ENCODE measurements at regions not wholly inside any gene's neighbourhood (a gene's known extent, or its start where the extent isn't known, plus 50 kb on each side); places are given as distances from the start of the nearest gene placed in this dataset.
"Not testable (repeated sequence)": the region's sequence is repeated elsewhere in the genome, so short reads cannot be mapped to it uniquely, and the experiment has no call there.

- Histone ChIP-seq H3K27me3 (ENCODE audit: control insufficient read depth in 2 of 2, insufficient read depth in 2 of 2, low read length in 2 of 2) (no peaks in the 10 kb centered on the region), H3K4me3 (ENCODE audit: low read length) (no peak overlapping the region), H3K27ac (ENCODE audit: low read depth, low read length) (no peak overlapping the region), H3K4me1 (ENCODE audit: control insufficient read depth in 2 of 2, insufficient read depth in 2 of 2, low read length in 2 of 2) (no peaks in the 10 kb centered on the region), H3K36me3 (ENCODE audit: control insufficient read depth in 2 of 3, insufficient read depth in 3 of 3, low read length in 3 of 3) (no peaks in the 10 kb centered on the region), H3K9me3 (ENCODE audit: control insufficient read depth in 2 of 3, low read length in 3 of 3) (no peaks in the 10 kb centered on the region)
- Mint-ChIP-seq H3K36me3 (no peaks in the 10 kb centered on the region), H3K27me3 (no peaks in the 10 kb centered on the region), H3K9me3 (peaks cover 0 to 3% (median 0%) of the 10 kb centered on the region in 11 donors), H3K4me1 (no peaks in the 10 kb centered on the region), H3K4me3 (no peak overlapping the region), H3K27ac (no peak overlapping the region)
- POLR2A ChIA-PET: no interaction called here
- intact Hi-C loops (cut with micrococcal nuclease): no loop called here
- ATAC-seq: no peak
- no peak for DNase-seq
- CTCF ChIA-PET: no interaction called here
Measured at GRCh38 chr9:28136113-28136512, 562.8 kb upstream of the C9orf72 start.

- H3K36me3 ChIP-seq (ENCODE audit: control insufficient read depth in 2 of 3, insufficient read depth in 3 of 3, low read length in 3 of 3); H3K4me3 Mint-ChIP-seq; H3K4me1 Mint-ChIP-seq; ATAC-seq; intact Hi-C loops (cut with micrococcal nuclease); POLR2A ChIA-PET; H3K4me3 ChIP-seq (ENCODE audit: low read length); H3K36me3 Mint-ChIP-seq; H3K27me3 ChIP-seq (ENCODE audit: control insufficient read depth in 2 of 2, insufficient read depth in 2 of 2, low read length in 2 of 2); H3K27ac ChIP-seq (ENCODE audit: low read depth, low read length); CTCF ChIA-PET; H3K4me1 ChIP-seq (ENCODE audit: control insufficient read depth in 2 of 2, insufficient read depth in 2 of 2, low read length in 2 of 2); H3K9me3 ChIP-seq (ENCODE audit: control insufficient read depth in 2 of 3, low read length in 3 of 3); H3K27me3 Mint-ChIP-seq; DNase-seq; H3K27ac Mint-ChIP-seq: not testable (repeated sequence)
- H3K9me3 Mint-ChIP-seq: peaks cover 0 to 10% (median 3%) of the 10 kb centered on the region in 11 donors
Measured at GRCh38 chr9:28147430-28147829, 574.1 kb upstream of the C9orf72 start.

- H3K9me3 Mint-ChIP-seq: peaks cover 0 to 10% (median 3%) of the 10 kb centered on the region in 11 donors
- ATAC-seq; H3K36me3 ChIP-seq (ENCODE audit: control insufficient read depth in 2 of 3, insufficient read depth in 3 of 3, low read length in 3 of 3); H3K4me1 ChIP-seq (ENCODE audit: control insufficient read depth in 2 of 2, insufficient read depth in 2 of 2, low read length in 2 of 2); POLR2A ChIA-PET; H3K27ac Mint-ChIP-seq; H3K4me3 ChIP-seq (ENCODE audit: low read length); H3K9me3 ChIP-seq (ENCODE audit: control insufficient read depth in 2 of 3, low read length in 3 of 3); H3K4me3 Mint-ChIP-seq; H3K4me1 Mint-ChIP-seq; H3K36me3 Mint-ChIP-seq; DNase-seq; H3K27ac ChIP-seq (ENCODE audit: low read depth, low read length); H3K27me3 ChIP-seq (ENCODE audit: control insufficient read depth in 2 of 2, insufficient read depth in 2 of 2, low read length in 2 of 2); CTCF ChIA-PET; H3K27me3 Mint-ChIP-seq; intact Hi-C loops (cut with micrococcal nuclease): not testable (repeated sequence)
Measured at GRCh38 chr9:28147923-28148597, 574.8 kb upstream of the C9orf72 start.

- H3K4me1 ChIP-seq (ENCODE audit: control insufficient read depth in 2 of 2, insufficient read depth in 2 of 2, low read length in 2 of 2); H3K4me1 Mint-ChIP-seq; POLR2A ChIA-PET; H3K4me3 Mint-ChIP-seq; DNase-seq; H3K36me3 ChIP-seq (ENCODE audit: control insufficient read depth in 2 of 3, insufficient read depth in 3 of 3, low read length in 3 of 3); ATAC-seq; H3K36me3 Mint-ChIP-seq; H3K27ac ChIP-seq (ENCODE audit: low read depth, low read length); H3K27ac Mint-ChIP-seq; H3K27me3 Mint-ChIP-seq; CTCF ChIA-PET; intact Hi-C loops (cut with micrococcal nuclease); H3K27me3 ChIP-seq (ENCODE audit: control insufficient read depth in 2 of 2, insufficient read depth in 2 of 2, low read length in 2 of 2); H3K9me3 ChIP-seq (ENCODE audit: control insufficient read depth in 2 of 3, low read length in 3 of 3); H3K4me3 ChIP-seq (ENCODE audit: low read length): not testable (repeated sequence)
- peaks cover 0 to 10% (median 3%) of the 10 kb centered on the region in 11 donors for H3K9me3 Mint-ChIP-seq
Measured at GRCh38 chr9:28149361-28150050, 576.2 kb upstream of the C9orf72 start.

GRCh38 chr9:28155067-28155466, 581.8 kb upstream of the C9orf72 start:
- Histone ChIP-seq H3K4me3 (ENCODE audit: low read length) (no peak overlapping the region), H3K27me3 (ENCODE audit: control insufficient read depth in 2 of 2, insufficient read depth in 2 of 2, low read length in 2 of 2) (no peaks in the 10 kb centered on the region), H3K27ac (ENCODE audit: low read depth, low read length) (no peak overlapping the region), H3K4me1 (ENCODE audit: control insufficient read depth in 2 of 2, insufficient read depth in 2 of 2, low read length in 2 of 2) (no peaks in the 10 kb centered on the region), H3K36me3 (ENCODE audit: control insufficient read depth in 2 of 3, insufficient read depth in 3 of 3, low read length in 3 of 3) (no peaks in the 10 kb centered on the region), H3K9me3 (ENCODE audit: control insufficient read depth in 2 of 3, low read length in 3 of 3) (no peaks in the 10 kb centered on the region)
- ChIA-PET POLR2A (no interaction called here), CTCF (no interaction called here)
- intact Hi-C loops (cut with micrococcal nuclease): no loop called here
- ATAC-seq (no peak), DNase-seq (no peak)
- H3K4me3 Mint-ChIP-seq: no peak overlapping the region
- H3K27me3 Mint-ChIP-seq: no peaks in the 10 kb centered on the region
- H3K36me3 Mint-ChIP-seq: no peaks in the 10 kb centered on the region
- no peak overlapping the region for H3K27ac Mint-ChIP-seq
- H3K4me1 Mint-ChIP-seq: no peaks in the 10 kb centered on the region
- H3K9me3 Mint-ChIP-seq: peaks cover 0 to 8% (median 0%) of the 10 kb centered on the region in 11 donors

GRCh38 chr9:28155671-28156070, 582.4 kb upstream of the C9orf72 start:
- ChIA-PET CTCF (no interaction called here), POLR2A (no interaction called here)
- Histone ChIP-seq H3K27ac (ENCODE audit: low read depth, low read length) (no peak overlapping the region), H3K4me1 (ENCODE audit: control insufficient read depth in 2 of 2, insufficient read depth in 2 of 2, low read length in 2 of 2) (no peaks in the 10 kb centered on the region), H3K9me3 (ENCODE audit: control insufficient read depth in 2 of 3, low read length in 3 of 3) (no peaks in the 10 kb centered on the region), H3K36me3 (ENCODE audit: control insufficient read depth in 2 of 3, insufficient read depth in 3 of 3, low read length in 3 of 3) (no peaks in the 10 kb centered on the region), H3K27me3 (ENCODE audit: control insufficient read depth in 2 of 2, insufficient read depth in 2 of 2, low read length in 2 of 2) (no peaks in the 10 kb centered on the region), H3K4me3 (ENCODE audit: low read length) (no peak overlapping the region)
- DNase-seq (no peak), ATAC-seq (no peak)
- Mint-ChIP-seq H3K9me3 (peaks cover 0 to 8% (median 0%) of the 10 kb centered on the region in 11 donors), H3K4me3 (no peak overlapping the region), H3K4me1 (no peaks in the 10 kb centered on the region), H3K27ac (no peak overlapping the region), H3K27me3 (no peaks in the 10 kb centered on the region), H3K36me3 (no peaks in the 10 kb centered on the region)
- intact Hi-C loops (cut with micrococcal nuclease): no loop called here

GRCh38 chr9:28158451-28158850, 585.2 kb upstream of the C9orf72 start:
- no peaks in the 10 kb centered on the region for H3K36me3 Mint-ChIP-seq
- H3K4me3 Mint-ChIP-seq: no peak overlapping the region
- no peaks in the 10 kb centered on the region for H3K4me1 Mint-ChIP-seq
- Histone ChIP-seq H3K9me3 (ENCODE audit: control insufficient read depth in 2 of 3, low read length in 3 of 3) (no peaks in the 10 kb centered on the region), H3K27ac (ENCODE audit: low read depth, low read length) (no peak overlapping the region), H3K4me1 (ENCODE audit: control insufficient read depth in 2 of 2, insufficient read depth in 2 of 2, low read length in 2 of 2) (no peaks in the 10 kb centered on the region), H3K36me3 (ENCODE audit: control insufficient read depth in 2 of 3, insufficient read depth in 3 of 3, low read length in 3 of 3) (no peaks in the 10 kb centered on the region), H3K27me3 (ENCODE audit: control insufficient read depth in 2 of 2, insufficient read depth in 2 of 2, low read length in 2 of 2) (no peaks in the 10 kb centered on the region), H3K4me3 (ENCODE audit: low read length) (no peak overlapping the region)
- peaks cover 0 to 10% (median 2%) of the 10 kb centered on the region in 11 donors for H3K9me3 Mint-ChIP-seq
- H3K27me3 Mint-ChIP-seq: no peaks in the 10 kb centered on the region
- H3K27ac Mint-ChIP-seq: no peak overlapping the region
- DNase-seq: no peak
- no peak for ATAC-seq
- CTCF ChIA-PET: no interaction called here
- intact Hi-C loops (cut with micrococcal nuclease): no loop called here
- POLR2A ChIA-PET: no interaction called here
